Epithelial cell of esophagus (primary cell): ENCODE measurements at regions not wholly inside any gene's neighbourhood (a gene's known extent, or its start where the extent isn't known, plus 50 kb on each side); places are given as distances from the start of the nearest gene placed in this dataset.
A peak's percentile ranks its signal among the peaks of the same experiment; 100 is the strongest.

ENCODE experiments used
- DNase-seq: peaks from one replicate; pipeline ENCODE4 v3.0.0; 2010; ENCODE audit warnings: low read depth
- H3K4me3 ChIP-seq: 2 replicates; pipeline ENCODE4 v1.5.1; 2011; ENCODE audit warnings: mild to moderate bottlenecking, low read length, control low read depth
- TF ChIP-seq, protein P1 (sequence below): IDR thresholded peaks from 2 replicates; pipeline ENCODE4 v1.5.1; 2011; ENCODE audit warnings: low read depth, mild to moderate bottlenecking, low read length, control low read depth, inconsistent platforms; ENCODE audit not compliant: insufficient read depth; ENCODE audit errors: missing control alignments

DNA sequence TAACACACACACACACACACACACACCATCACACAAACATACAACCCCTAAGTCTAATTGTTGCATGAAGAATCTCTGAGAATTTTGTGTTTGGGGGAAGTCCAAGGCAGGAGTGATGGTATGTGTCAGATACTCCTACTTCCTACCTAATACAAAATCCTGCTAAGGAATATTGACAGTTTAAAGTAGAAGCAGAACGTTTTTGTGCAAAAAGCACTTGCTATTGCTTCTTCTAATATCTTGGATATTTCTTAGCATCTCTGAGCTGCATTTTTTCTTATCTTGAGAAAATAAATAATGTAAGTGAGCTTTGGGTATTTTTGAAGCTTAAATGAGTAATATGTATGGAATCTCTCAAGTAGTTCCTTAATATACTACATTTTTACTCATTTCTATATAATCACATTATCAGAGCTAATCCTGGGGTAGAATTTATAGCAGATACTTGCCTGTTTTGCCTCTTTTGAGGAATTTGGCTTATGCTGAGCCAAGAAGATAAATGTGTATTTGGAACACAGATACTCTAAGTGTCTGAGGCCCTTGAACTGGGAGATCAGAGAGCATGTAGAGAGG, 212.3 kb downstream of the DKK1 start:
- TF ChIP-seq, protein P1, sequence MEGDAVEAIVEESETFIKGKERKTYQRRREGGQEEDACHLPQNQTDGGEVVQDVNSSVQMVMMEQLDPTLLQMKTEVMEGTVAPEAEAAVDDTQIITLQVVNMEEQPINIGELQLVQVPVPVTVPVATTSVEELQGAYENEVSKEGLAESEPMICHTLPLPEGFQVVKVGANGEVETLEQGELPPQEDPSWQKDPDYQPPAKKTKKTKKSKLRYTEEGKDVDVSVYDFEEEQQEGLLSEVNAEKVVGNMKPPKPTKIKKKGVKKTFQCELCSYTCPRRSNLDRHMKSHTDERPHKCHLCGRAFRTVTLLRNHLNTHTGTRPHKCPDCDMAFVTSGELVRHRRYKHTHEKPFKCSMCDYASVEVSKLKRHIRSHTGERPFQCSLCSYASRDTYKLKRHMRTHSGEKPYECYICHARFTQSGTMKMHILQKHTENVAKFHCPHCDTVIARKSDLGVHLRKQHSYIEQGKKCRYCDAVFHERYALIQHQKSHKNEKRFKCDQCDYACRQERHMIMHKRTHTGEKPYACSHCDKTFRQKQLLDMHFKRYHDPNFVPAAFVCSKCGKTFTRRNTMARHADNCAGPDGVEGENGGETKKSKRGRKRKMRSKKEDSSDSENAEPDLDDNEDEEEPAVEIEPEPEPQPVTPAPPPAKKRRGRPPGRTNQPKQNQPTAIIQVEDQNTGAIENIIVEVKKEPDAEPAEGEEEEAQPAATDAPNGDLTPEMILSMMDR, result no peak
- no peak overlapping the region for H3K4me3 ChIP-seq
- peak; percentile 10 for DNase-seq

DNA sequence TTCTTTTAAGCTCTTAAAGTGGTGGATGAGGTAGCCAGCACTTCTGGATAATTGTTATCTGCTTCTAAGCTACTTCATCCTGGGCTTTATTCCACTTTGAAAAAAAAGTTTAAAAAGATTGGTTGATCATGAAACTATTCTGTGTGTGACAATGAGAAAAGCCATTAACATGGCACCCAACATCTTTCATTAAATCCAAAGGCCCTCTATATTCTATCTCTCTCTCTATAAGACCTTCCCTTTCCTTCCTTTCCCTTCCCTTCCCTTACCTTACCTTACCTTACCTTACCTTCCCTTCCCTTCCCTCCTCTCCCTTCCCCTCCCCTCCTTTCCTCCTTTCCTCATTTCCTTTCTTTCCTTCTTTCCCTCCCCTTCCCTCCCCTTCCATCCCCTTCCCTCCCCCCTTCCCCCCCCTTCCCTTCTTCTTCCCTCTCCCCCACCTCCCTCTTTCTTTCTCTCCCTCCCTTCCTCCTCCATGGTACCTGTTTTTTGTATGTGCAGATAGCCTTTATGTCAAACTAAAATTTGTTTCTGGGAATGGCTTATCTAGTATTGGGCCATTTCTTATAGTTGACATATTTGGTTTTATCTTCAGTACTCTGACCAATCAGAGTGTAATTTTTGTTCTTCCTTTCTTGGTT, 218.7 kb downstream of the DKK1 start:
- H3K4me3 ChIP-seq, result no peak overlapping the region
- TF ChIP-seq, protein P1, result no peak
- no peak for DNase-seq

DNA sequence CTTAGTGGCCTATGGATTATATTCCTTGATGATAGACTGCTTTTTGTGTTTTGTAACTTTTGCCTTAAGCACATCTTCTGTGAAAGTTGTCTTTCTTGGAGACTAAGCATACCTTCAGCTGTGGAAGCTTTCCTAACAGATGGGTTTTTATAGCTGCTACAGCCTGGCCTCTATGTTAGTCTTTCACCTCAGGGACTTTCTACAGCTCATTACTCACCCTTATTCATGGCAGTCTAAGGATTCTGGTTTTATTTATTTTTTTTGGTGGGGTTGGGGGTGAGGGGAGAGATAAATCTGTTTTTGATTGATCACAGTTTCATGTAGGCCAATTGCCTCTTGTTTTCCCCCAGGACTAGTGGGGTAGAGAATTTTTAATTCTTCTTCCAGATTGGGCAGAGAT, 219.9 kb downstream of the DKK1 start:
- DNase-seq, result no peak
- H3K4me3 ChIP-seq, result no peak overlapping the region
- TF ChIP-seq, protein P1, result no peak

DNA sequence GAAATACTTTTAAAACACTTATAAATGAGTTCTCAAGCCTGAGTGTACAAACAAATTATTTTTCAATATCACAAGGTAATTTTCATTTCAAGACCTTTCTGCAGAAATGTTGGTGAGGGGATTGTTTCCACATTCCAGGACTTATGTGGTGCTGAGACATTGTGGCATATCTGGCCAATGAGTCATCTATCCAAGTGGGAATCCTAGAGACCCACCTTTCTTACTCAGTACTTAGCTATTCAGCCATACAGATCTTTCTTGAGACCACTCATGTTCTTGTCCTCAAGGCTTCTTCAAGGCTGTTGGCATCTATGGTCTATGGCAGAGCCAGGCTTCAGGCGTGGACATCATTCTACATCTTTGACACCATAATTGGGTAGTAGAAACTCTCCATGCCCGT, 225.4 kb downstream of the DKK1 start:
- peak; percentile 68 for DNase-seq
- TF ChIP-seq, protein P1, result no peak
- no peak overlapping the region for H3K4me3 ChIP-seq

DNA sequence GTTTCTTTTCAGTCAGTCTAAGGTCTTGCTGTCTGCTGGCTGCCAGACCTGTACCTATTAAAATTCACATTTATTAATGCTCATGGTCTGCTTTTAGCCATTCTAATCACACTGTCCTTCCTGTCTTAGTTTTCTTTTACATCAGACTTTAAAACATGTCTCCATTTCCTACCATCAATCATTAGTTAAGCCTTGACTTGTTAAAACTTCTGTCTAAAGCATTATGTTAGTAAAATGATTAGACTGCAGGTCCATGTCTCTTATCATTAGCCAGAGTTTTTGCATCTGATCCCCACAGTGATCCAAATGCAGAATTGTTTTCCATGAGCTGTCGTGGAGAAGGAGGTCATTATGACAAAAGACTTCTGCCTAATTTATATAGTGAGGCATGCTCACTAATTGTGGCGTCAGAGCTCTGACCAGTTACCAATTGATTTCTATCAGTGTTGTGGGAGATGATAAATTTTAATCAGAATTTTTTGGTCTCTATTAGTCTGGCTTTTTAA, 226.5 kb downstream of the DKK1 start:
- no peak for DNase-seq
- no peak overlapping the region for H3K4me3 ChIP-seq
- TF ChIP-seq, protein P1, result no peak

DNA sequence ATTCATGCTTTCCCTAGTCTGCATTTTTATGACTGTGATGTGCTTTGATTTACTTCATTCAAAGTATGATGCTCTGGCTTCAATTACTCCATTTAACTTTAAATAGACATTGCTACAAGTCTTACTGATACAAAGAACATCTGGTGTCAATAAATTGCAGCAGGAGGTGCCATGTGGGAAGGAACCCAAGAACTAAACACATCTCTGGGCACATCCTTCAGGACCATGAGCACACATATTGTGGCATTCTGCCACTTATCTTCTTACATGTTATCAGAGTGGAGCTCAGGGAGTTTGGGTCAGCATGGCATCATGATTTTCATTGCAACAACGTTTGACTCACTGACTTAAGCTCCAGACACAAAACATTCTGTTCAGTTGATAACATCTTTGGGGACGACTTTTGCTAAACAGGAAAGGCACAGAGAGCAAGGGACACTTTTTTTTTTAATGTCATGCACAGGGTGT, 227.0 kb downstream of the DKK1 start:
- TF ChIP-seq, protein P1, result no peak
- H3K4me3 ChIP-seq, result no peak overlapping the region
- DNase-seq, result peak; percentile 27
